Putamen (tissue), 1 donor: ENCODE measurements at regions not wholly inside any gene's neighbourhood (a gene's known extent, or its start where the extent isn't known, plus 50 kb on each side); places are given as distances from the start of the nearest gene placed in this dataset.
"Not testable (repeated sequence)": the region's sequence is repeated elsewhere in the genome, so short reads cannot be mapped to it uniquely, and the experiment has no call there.

Experiments
- DNase-seq: peaks from one replicate; pipeline ENCODE4 v3.0.0-alpha.2; 2016; ENCODE audit warnings: low spot score

- no peak for DNase-seq
Measured at GRCh38 chr13:50526661-50527071, 316.8 kb downstream of the DLEU7 start.

GRCh38 chr13:50527188-50527587 is 316.3 kb downstream of the DLEU7 start:
- no peak for DNase-seq

- DNase-seq, result no peak
Measured at GRCh38 chr13:50527612-50528509, 315.6 kb downstream of the DLEU7 start.

GRCh38 chr13:50529154-50529882 is 314.2 kb downstream of the DLEU7 start:
- DNase-seq, result peak; percentile 75

GRCh38 chr13:50531917-50532899 is 311.3 kb downstream of the DLEU7 start:
- DNase-seq, result no peak

GRCh38 chr13:50535050-50535449 is 308.4 kb downstream of the DLEU7 start:
- no peak for DNase-seq

- no peak for DNase-seq
Measured at GRCh38 chr13:50537029-50537428, 306.5 kb downstream of the DLEU7 start.

GRCh38 chr13:50539791-50540530 is 303.5 kb downstream of the DLEU7 start:
- DNase-seq, result no peak

- no peak for DNase-seq
Measured at GRCh38 chr13:50543141-50543540, 300.4 kb downstream of the DLEU7 start.

GRCh38 chr13:50543782-50544181 is 299.7 kb downstream of the DLEU7 start:
- no peak for DNase-seq

GRCh38 chr13:50544211-50544610 is 299.3 kb downstream of the DLEU7 start:
- DNase-seq, result no peak

GRCh38 chr13:50547175-50547574 is 296.3 kb downstream of the DLEU7 start:
- not testable (repeated sequence) for DNase-seq

GRCh38 chr13:50548586-50548985 is 294.9 kb downstream of the DLEU7 start:
- DNase-seq, result no peak

GRCh38 chr13:50549221-50549942 is 294.1 kb downstream of the DLEU7 start:
- no peak for DNase-seq

- no peak for DNase-seq
Measured at GRCh38 chr13:50550151-50550550, 293.3 kb downstream of the DLEU7 start.

GRCh38 chr13:50552424-50552966 is 291.0 kb downstream of the DLEU7 start:
- DNase-seq, result no peak

GRCh38 chr13:50561739-50562138 is 281.8 kb downstream of the DLEU7 start:
- no peak for DNase-seq

- no peak for DNase-seq
Measured at GRCh38 chr13:50566646-50567045, 276.8 kb downstream of the DLEU7 start.

GRCh38 chr13:50572129-50572528 is 271.4 kb downstream of the DLEU7 start:
- DNase-seq, result no peak

GRCh38 chr13:50573066-50573465 is 270.4 kb downstream of the DLEU7 start:
- DNase-seq, result no peak
